Gastrocnemius medialis (tissue), 4 donors: ENCODE measurements at regions not wholly inside any gene's neighbourhood (a gene's known extent, or its start where the extent isn't known, plus 50 kb on each side); places are given as distances from the start of the nearest gene placed in this dataset.

ENCODE experiments used
- CTCF ChIP-seq, 5 experiments: fragments of 450-650 bp in 3 of 5; fragments of 200-600 bp in 2 of 5; sonication (generic) in 2 of 5; IDR thresholded peaks in 4 of 5; conservative IDR thresholded peaks in 1 of 5; 1 replicate in 4 of 5; 2 replicates in 1 of 5; pipeline ENCODE4 v1.5.1; 2016 to 2019; ENCODE audit warnings: antibody characterized with exemption in 5 of 5, mild to moderate bottlenecking in 3 of 5, moderate library complexity in 3 of 5
- POLR2A ChIP-seq, 2 donors: fragments of 450-650 bp; IDR thresholded peaks; one replicate each; pipeline ENCODE4 v1.6.1; 2017; ENCODE audit warnings: antibody characterized with exemption in 2 of 2, mild to moderate bottlenecking in 2 of 2, moderate library complexity in 2 of 2

- TF ChIP-seq CTCF (IDR thresholded peaks at IDR 0.05 in 4 of 5, conservative IDR thresholded peaks at IDR 0.05 in 1 of 5) (no peak), POLR2A (IDR thresholded peaks at IDR 0.05) (no peak)
Observed at GRCh38 chr7:94205529-94205928, 189.2 kb upstream of the COL1A2 start.
